Muscle layer of colon (tissue), 2 donors: ENCODE measurements at regions not wholly inside any gene's neighbourhood (a gene's known extent, or its start where the extent isn't known, plus 50 kb on each side); places are given as distances from the start of the nearest gene placed in this dataset.
"Not testable (repeated sequence)": the region's sequence is repeated elsewhere in the genome, so short reads cannot be mapped to it uniquely, and the experiment has no call there.

Source experiments
- H3K27ac ChIP-seq: one replicate; pipeline ENCODE4 v1.7.0; 2013; ENCODE audit warnings: low read depth, mild to moderate bottlenecking, low read length, moderate library complexity
- H3K27me3 ChIP-seq, 2 donors: one replicate each; pipeline ENCODE4 v1.7.0; 2013; ENCODE audit warnings: low read length in 2 of 2, mild to moderate bottlenecking in 2 of 2; ENCODE audit not compliant: insufficient read depth in 2 of 2, control insufficient read depth in 1 of 2
- H3K36me3 ChIP-seq: one replicate; pipeline ENCODE4 v1.7.0; 2013; ENCODE audit warnings: mild to moderate bottlenecking, low read length; ENCODE audit not compliant: insufficient read depth
- H3K4me1 ChIP-seq: one replicate; pipeline ENCODE4 v1.7.0; 2013; ENCODE audit warnings: mild to moderate bottlenecking, low read length; ENCODE audit not compliant: insufficient read depth
- H3K4me3 ChIP-seq, 2 donors: one replicate each; pipeline ENCODE4 v1.7.0; 2013; ENCODE audit warnings: low read length in 2 of 2, low read depth in 1 of 2, mild to moderate bottlenecking in 1 of 2, moderate library complexity in 1 of 2
- H3K9ac ChIP-seq: one replicate; pipeline ENCODE4 v1.7.0; 2013; ENCODE audit warnings: low read length
- H3K9me3 ChIP-seq: one replicate; pipeline ENCODE4 v1.7.0; 2013; ENCODE audit warnings: mild to moderate bottlenecking, low read length
- donor health status: abdominal sarcoma.
- donor health status: Adenocarcinoma of cecum.

- Histone ChIP-seq H3K27ac (no peak overlapping the region), H3K36me3 (no peaks in the 10 kb centered on the region), H3K9ac (no peak overlapping the region), H3K9me3 (no peaks in the 10 kb centered on the region), H3K27me3 (no peaks in the 10 kb centered on the region), H3K4me3 (no peak overlapping the region), H3K4me1 (no peaks in the 10 kb centered on the region)
Measured at GRCh38 chr10:32217216-32217615, 129.7 kb downstream of the EPC1 start.

GRCh38 chr10:32213838-32214237, 133.1 kb downstream of the EPC1 start:
- not testable (repeated sequence) for H3K27ac ChIP-seq, H3K27me3 ChIP-seq, H3K36me3 ChIP-seq, H3K9me3 ChIP-seq, H3K4me3 ChIP-seq, H3K9ac ChIP-seq, H3K4me1 ChIP-seq

- Histone ChIP-seq H3K4me3 (no peak overlapping the region), H3K9ac (no peak overlapping the region), H3K27ac (no peak overlapping the region), H3K9me3 (no peaks in the 10 kb centered on the region), H3K27me3 (no peaks in the 10 kb centered on the region), H3K36me3 (no peaks in the 10 kb centered on the region), H3K4me1 (no peaks in the 10 kb centered on the region)
Measured at GRCh38 chr10:32211046-32211363, 136.0 kb downstream of the EPC1 start.

GRCh38 chr10:32210306-32211045, 136.5 kb downstream of the EPC1 start:
- no peak overlapping the region for H3K9ac ChIP-seq
- no peaks in the 10 kb centered on the region for H3K9me3 ChIP-seq
- H3K27me3 ChIP-seq, result no peaks in the 10 kb centered on the region
- no peak overlapping the region for H3K27ac ChIP-seq
- H3K4me1 ChIP-seq, result no peaks in the 10 kb centered on the region
- no peak overlapping the region for H3K4me3 ChIP-seq
- no peaks in the 10 kb centered on the region for H3K36me3 ChIP-seq

- not testable (repeated sequence) for H3K9me3 ChIP-seq, H3K27ac ChIP-seq, H3K9ac ChIP-seq, H3K4me3 ChIP-seq, H3K36me3 ChIP-seq, H3K4me1 ChIP-seq, H3K27me3 ChIP-seq
Measured at GRCh38 chr10:32208005-32208404, 139.0 kb downstream of the EPC1 start.

GRCh38 chr10:32207544-32207943, 139.4 kb downstream of the EPC1 start:
- no peaks in the 10 kb centered on the region for H3K36me3 ChIP-seq
- no peak overlapping the region for H3K9ac ChIP-seq
- H3K4me1 ChIP-seq, result no peaks in the 10 kb centered on the region
- no peak overlapping the region for H3K27ac ChIP-seq
- no peaks in the 10 kb centered on the region for H3K27me3 ChIP-seq
- no peak overlapping the region for H3K4me3 ChIP-seq
- H3K9me3 ChIP-seq, result no peaks in the 10 kb centered on the region

GRCh38 chr10:32205670-32206069, 141.3 kb downstream of the EPC1 start:
- Histone ChIP-seq H3K27ac (no peak overlapping the region), H3K4me3 (no peak overlapping the region), H3K9ac (no peak overlapping the region), H3K36me3 (no peaks in the 10 kb centered on the region), H3K27me3 (no peaks in the 10 kb centered on the region), H3K9me3 (no peaks in the 10 kb centered on the region), H3K4me1 (no peaks in the 10 kb centered on the region)

- no peaks in the 10 kb centered on the region for H3K36me3 ChIP-seq
- H3K27ac ChIP-seq, result no peak overlapping the region
- H3K9me3 ChIP-seq, result no peaks in the 10 kb centered on the region
- H3K4me3 ChIP-seq, result no peak overlapping the region
- no peak overlapping the region for H3K9ac ChIP-seq
- H3K4me1 ChIP-seq, result no peaks in the 10 kb centered on the region
- no peaks in the 10 kb centered on the region for H3K27me3 ChIP-seq
Measured at GRCh38 chr10:32204606-32205005, 142.4 kb downstream of the EPC1 start.

- Histone ChIP-seq H3K9ac (no peak overlapping the region), H3K9me3 (no peaks in the 10 kb centered on the region), H3K27me3 (no peaks in the 10 kb centered on the region), H3K4me3 (no peak overlapping the region), H3K36me3 (no peaks in the 10 kb centered on the region), H3K27ac (no peak overlapping the region), H3K4me1 (no peaks in the 10 kb centered on the region)
Measured at GRCh38 chr10:32199714-32200394, 143.6 kb upstream of the KIF5B start.

GRCh38 chr10:32197423-32197822, 141.2 kb upstream of the KIF5B start:
- H3K27ac ChIP-seq, result no peak overlapping the region
- no peaks in the 10 kb centered on the region for H3K4me1 ChIP-seq
- H3K9me3 ChIP-seq, result no peaks in the 10 kb centered on the region

GRCh38 chr10:32190890-32191491, 134.8 kb upstream of the KIF5B start:
- Histone ChIP-seq H3K27me3 (no peaks in the 10 kb centered on the region), H3K9me3 (no peaks in the 10 kb centered on the region), H3K4me1 (peaks cover 3% of the 10 kb centered on the region), H3K4me3 (no peak overlapping the region), H3K27ac (no peak overlapping the region), H3K36me3 (no peaks in the 10 kb centered on the region), H3K9ac (no peak overlapping the region)

More at GRCh38 chr10:32197423-32197822, 141.2 kb upstream of the KIF5B start:
- no peak overlapping the region for H3K4me3 ChIP-seq
- H3K27me3 ChIP-seq, result no peaks in the 10 kb centered on the region
- no peak overlapping the region for H3K9ac ChIP-seq
- no peaks in the 10 kb centered on the region for H3K36me3 ChIP-seq
